HS-27A (cell line): ENCODE measurements at regions not wholly inside any gene's neighbourhood (a gene's known extent, or its start where the extent isn't known, plus 50 kb on each side); places are given as distances from the start of the nearest gene placed in this dataset.
"Not testable (repeated sequence)": the region's sequence is repeated elsewhere in the genome, so short reads cannot be mapped to it uniquely, and the experiment has no call there.

Experiments
- DNase-seq: peaks from one replicate; pipeline ENCODE4 v3.0.0-alpha.2; 2012; ENCODE audit warnings: low read depth, missing footprints

DNA sequence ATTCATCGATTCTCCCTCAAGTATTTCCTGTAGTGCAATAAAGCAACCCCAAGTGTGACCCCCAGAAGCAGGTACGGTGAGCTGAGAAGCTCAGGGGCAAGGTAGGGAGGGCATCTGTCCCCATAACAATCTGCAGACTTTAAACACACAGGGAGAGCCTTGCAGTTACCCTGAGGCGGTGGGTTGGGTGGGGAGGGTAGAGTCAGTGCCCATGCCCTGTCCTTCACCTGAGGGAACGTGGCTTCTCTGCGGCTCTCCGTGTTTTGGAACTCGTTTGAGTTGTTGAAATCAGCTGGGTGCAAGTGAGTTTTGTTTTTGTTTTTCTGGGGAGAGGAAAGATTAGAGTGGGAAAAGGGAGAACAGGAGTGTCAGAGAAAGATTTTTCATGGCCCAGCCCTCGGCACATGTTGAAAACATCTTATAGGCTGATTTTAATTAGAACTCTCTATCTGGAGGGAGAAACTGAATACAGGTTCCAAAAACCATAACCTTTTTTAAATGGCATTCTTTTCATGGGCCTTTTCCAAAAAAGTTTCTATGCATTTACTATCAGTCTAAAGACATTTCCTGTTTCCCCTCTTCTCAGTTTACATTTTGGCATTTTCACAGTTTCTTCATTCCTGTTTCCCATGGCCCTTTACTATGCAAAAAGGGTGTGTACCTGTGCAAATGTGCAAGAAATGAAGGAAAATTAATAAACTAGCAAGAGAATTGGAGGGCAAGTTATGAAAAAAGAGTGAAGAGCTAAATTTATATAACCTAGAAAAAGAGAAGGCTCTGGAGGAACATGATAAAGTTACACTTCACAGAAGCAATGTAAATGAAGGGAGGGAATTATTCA, 266.5 kb upstream of the VLDLR start:
- no peak for DNase-seq

DNA sequence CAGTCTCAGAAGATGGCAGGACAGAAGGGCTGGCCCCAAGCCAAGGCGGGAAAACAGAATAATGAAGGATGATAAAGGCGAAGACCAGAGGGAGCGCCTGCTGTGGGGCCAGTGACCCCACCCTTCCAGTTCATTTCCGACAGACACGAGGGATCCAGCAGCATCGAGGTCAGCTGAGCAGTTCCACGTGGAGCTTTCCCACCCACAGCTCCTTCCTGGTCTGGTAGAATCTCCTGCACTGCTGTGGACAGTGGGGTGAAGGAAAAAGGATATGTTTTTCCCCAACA, 265.9 kb upstream of the VLDLR start:
- no peak for DNase-seq

DNA sequence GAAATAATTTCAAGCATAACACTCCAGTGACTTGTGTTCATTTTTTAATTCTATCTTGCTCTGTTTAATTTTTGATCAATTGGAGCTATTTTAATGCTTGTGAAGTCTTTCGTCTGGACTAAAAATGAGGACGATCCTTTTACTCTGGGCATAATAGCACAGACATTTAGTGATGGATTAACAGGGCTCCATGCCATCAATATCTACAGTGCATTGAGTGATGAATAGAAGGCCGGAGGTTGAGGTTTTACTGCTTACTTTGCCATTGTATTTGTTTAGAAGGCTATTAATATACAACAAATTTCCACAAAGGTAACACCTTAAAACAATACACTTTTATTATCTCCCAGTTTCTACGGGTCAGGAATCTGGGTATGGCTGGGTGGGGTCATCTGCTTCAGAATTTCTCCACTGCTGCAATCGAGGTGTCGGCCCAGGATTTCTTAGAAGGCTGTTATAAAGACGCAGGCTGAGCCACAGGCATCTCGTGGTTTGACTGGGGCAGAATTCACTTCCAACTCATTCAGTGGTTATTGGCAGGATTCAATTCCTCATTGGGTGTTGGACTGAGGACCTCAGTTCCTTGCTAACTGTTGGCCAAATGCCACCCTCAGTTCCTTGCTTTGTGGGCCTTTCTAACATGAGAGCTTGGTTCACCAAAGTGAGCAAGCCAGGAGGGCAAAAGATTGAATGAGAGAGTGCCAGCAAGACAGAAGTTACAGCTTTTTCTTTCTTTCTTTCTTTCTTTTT, 265.4 kb upstream of the VLDLR start:
- DNase-seq: no peak

DNA sequence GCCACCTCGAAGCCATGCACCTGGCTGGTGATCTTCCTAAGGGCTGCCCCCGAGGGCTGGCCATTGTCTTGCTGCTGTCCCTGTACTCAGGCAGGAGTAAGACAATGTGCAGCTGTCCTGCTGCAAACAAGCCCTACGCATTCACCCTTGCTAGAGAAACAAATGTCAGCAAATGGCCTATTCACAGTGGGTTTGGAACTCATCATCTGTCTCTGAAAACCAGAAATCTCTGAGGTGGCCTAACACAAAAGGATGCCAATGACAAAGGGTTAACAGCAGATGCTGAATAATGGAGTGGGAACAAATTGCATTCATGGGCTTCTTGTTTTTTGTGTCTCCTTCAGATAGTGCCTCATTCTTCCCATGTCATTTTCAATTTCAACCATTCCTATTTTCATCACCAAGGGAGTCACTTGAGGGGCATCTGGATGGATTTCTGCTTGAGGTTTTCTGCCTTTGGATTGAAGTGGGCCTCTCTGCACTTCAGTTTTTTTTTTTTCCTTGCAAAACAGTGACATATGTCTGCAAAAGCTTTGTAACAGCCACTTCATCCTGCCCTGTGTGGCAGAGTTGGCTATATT, 261.6 kb upstream of the VLDLR start:
- DNase-seq: no peak

DNA sequence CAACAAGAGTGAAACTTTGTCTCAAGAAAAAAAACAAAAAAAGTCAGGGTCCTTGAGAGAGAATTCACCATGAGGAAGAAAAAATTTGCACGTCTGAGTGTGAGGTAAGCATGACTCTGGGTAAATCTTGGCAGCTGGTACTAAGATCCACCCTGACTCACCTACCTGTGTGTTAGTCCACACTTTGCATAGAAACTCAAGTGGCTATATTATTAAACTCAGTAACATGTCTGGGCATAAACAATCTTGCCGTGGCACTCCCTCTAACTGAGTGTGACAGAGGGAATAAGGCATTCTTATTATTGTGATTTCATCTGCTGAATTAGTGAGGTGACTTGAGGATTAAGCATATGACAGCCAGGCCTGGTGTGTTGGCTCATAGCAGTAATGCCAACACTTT, 259.4 kb upstream of the VLDLR start:
- DNase-seq: no peak

DNA sequence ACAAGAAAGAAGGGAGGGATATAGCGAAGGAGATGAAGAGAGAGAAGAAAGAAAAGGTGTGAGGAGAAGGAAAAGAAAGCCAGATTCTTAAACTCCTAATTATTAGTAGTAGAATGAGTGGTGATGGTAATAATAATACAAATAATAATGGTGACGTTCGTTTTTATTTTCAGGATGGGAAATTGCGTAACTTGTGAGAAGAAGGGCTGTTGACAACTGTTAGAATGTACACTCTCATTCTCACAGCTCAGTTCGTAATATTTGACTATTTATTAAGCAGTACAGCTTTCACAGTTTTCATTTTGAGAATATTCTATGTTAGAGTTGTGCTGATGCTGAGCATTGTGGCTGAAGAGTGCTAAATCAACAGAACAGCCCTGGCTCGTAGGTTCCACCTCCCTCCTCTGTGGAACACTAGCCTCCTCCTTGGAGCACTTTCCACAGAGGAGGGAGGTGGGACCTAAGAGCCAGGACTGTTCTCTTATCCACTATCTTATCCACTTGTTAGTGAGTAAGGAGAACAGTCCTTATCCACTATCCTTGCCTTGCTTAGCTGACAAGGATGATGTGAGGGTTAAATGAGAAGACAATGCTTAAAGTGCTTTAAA, 258.3 kb upstream of the VLDLR start:
- no peak for DNase-seq

DNA sequence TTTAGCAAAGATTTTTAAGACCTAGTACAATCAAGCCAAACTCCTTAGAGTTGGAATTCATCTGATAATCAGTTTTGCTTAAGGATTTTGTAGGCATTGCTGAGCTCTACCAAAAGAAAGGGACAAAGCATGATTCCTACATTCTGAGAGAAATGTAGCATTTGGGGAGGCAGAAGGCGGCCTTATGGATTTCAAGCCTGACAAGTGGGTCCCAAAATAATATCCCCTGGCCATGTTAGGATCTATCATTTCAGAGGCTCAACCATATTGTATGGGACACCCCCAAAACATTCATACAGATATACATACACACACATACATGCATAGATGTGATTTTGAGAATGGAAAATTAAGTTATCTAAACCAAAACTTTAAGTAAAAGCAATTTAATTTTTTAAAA, 257.8 kb upstream of the VLDLR start:
- DNase-seq: no peak

DNA sequence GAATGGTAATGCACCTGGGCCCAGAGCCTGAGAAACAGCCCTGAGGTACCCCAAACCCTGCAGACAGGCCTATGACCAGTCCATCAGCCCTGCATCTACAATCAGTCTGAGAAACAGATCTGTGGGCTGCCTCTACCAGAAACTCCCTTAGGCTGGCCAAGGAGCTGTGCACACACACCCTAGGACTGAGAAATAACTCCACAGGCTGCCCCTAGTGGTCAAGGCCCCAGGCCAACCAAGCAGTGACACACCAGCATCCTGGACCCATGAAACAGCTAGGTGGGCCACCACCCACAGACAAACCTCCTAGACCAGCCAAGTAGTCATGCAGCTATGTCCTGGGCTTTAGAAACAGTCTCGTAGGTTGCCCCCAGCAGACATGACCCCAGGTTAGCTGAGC, 253.6 kb upstream of the VLDLR start:
- no peak for DNase-seq

DNA sequence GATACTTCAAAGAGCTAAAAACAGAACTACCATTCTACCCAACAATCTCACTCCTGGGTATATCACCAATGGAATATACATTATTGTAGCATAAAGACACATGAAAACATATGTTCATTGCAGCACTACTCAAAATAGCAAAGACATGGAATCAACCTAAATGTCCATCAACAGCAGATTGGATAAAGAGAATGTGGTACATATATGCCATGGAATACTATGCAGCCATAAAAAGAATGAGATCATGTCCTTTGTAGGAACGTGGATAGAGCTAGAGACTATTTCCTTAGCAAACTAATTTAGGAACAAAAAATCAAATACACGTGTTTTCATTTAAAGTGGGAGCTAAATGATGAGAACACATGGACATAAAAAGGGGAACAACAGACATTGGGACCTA, 247.9 kb upstream of the VLDLR start:
- DNase-seq: no peak

DNA sequence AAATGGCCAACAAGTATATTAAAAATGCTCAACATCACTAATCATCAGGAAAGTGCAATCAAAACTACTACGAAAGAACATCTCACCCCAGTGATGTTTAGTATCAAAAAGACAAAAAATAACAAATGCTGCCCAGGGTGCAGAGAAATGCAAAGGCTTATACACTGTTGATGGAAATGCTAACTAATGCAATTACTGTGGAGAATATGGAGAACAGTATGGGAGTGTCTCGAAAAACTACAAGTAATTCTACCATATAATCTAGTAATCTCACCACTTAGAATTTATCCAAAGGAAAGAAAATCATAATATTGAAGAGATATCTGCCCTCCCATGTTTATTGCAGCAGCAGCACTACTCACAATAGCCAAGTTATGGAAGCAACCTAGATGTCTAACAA, 246.5 kb upstream of the VLDLR start:
- no peak for DNase-seq

DNA sequence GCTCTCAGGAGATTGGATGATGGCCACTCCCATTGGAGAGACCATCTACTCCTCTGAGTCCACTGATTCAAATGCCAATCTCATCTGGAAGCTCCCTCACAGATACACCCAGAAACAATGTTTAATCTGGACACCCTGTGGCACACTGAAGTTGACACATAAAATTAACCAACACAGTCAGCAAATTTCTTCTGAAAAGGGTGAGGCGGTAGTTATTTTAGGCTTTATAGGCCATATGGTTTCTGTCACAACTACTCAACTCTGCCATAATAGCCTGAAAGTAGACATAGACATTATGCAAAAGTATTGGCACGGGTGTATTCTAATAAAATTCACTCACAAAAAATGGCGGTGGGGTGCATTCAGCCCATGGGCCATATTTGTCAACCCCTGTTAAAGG, 244.5 kb upstream of the VLDLR start:
- no peak for DNase-seq

DNA sequence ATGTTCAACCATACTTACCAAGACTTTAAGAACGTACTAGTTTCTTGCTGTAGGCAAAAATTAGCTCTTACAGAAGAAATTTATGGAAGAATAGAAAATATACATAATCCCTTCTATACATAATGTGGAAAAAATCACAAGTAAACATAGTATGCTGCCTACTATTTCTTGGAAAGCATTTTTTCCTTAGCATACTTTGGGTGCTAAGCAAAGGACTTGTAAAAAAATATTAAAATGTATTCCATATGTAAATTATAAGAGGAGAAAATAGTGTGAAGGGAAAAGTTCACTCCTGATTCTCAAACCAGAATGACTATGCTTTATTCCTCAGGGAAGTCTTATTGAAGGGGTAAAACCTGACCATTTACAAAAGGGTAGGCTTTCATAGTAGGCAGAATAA, 243.8 kb upstream of the VLDLR start:
- no peak for DNase-seq

DNA sequence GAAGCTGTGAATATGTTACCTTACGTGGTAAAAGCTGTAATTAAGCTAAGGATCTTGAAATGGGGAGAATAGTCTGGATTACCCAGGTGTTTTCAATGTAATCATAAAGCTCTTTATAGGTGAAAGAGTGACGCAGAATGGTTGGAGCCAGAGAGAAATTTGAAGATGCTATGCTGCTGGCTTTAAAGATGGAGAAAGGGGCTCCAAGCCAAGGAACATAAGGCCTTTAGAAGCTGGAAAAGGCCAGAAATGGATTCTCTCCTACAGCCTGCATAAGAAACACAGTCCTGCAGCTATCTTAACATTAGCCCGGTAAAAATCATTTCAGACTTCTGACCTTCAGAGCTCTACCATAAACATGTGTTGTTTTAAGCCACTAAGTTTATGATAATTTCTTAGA, 243.3 kb upstream of the VLDLR start:
- DNase-seq: no peak

DNA sequence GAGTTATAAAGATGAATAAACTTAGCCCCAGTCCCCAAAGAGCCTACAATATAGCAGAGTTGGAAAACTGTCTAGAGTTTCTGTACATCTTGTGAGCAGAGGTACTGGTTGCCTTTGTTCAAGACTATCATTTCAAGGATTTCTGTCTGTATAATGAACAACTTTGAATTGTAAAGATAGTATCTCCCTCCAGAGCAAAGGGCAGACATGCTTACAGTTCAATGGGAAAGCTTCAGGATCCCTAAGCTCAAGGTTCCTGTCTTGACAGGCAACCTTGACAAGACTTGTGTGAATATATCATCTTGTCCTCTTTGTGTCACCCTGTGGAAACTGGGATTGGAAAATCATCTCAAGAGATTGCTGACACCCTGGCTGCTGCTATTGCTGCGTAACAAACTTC, 242.8 kb upstream of the VLDLR start:
- no peak for DNase-seq

DNA sequence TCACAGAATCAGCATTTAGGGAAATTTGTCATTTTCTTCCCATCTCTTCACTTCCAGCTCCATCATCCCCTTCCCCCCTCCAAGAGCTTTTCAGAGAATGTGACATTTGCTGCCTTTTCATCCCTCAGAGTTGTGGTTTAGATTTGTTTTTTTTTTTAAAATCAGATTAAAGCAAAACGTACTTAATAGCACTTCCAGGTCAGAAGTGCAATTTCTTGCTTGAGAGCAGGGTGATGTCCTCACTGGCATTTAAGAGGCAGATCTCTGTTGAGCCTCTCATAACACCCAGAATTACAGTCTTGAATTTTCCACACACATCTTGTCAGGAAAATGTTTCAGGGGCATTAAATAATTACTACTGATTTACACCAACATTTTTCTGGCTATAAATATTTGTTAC, 236.8 kb upstream of the VLDLR start:
- DNase-seq: no peak

DNA sequence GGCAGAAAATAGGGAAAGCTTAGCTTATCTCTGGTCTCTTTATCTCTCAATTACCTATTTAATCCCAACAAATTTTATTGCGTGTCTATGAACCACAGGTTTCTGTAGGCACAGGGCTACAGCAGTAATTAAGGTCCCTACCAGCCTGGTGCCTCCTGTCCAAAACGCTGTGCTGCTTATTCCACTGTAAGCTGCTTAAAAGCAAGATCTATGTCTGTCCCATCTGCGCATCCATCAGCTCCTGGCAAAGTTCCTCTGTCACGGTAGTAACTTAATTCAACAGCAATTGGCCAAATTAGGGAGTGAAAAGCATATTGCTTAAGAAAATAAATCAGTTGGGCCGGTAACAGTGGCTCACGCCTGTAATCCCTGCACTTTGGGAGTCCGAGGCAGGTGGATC, 235.8 kb upstream of the VLDLR start:
- DNase-seq: no peak

DNA sequence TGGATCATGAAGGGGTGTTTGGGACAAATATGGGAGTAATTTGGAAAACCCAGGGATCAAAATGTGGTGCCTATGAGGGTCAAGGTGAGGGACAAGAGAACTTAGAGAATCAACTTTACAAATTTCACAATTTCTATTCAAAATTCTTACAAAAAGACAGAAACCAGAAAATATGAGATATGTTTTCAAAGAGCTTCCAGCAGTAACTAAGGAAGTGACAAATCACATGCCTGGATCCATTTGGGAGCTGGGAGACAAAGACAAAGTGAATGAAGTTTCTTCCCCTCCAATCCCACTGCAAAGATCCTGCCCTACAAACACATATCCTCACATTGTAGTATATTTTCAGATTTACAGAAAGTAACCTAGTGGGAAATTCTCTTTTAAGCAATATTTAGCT, 235.0 kb upstream of the VLDLR start:
- no peak for DNase-seq

DNA sequence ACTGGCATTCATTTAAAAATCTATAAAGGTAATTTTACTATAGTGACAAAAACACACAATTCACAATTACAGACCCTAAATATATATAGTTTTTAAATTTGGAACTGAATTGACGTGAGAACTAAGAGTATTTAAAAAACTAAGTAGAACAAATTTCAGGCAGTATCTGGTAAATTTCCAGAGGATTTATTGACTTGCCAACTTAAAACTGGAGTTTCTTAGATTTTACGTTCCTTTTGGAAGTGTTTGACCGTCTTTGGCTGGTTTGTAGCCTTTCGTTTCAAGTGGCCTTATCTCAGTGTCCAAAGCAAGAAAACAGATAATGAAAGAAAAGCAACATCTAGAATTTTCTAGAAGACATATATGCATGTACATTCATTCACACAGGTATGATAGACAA, 234.4 kb upstream of the VLDLR start:
- DNase-seq: no peak

DNA sequence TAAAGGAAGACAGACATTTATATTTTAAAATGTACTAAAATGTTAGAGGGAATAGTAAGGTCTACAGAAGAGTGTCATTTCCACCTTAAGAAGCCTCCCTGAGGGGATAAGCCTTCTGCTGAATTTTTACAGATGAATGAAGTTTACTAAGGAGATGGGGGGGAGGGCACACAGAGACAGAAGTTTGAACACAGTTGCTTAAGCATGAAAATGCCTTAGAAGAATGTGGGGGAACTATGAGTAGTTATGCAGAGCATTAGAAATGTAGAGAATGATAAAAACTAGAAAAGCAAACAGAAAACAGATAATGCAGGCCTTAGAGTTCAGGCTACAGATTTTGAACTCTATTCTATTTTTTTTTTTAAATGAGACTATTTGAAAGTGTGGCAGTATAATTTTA, 232.2 kb upstream of the VLDLR start:
- DNase-seq: no peak

DNA sequence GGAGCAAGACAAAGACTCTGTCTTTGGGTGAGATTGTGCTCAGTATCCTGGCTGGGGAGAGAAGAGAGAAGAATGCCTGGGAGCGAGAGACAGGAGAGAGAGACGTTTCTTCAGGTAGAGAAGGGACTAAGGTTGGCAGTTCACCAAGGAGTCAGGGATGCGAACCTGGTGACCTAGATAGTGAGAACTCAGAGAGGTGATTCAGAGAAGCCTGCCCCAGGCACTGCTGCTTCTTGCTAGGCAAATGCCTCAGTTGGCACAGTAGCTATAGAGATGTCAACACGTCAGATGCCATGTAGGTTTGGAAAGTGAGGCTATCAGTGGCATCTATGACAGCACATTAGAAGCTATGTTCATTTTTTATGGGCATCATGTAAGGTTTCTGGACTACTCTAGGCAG, 231.6 kb upstream of the VLDLR start:
- no peak for DNase-seq

DNA sequence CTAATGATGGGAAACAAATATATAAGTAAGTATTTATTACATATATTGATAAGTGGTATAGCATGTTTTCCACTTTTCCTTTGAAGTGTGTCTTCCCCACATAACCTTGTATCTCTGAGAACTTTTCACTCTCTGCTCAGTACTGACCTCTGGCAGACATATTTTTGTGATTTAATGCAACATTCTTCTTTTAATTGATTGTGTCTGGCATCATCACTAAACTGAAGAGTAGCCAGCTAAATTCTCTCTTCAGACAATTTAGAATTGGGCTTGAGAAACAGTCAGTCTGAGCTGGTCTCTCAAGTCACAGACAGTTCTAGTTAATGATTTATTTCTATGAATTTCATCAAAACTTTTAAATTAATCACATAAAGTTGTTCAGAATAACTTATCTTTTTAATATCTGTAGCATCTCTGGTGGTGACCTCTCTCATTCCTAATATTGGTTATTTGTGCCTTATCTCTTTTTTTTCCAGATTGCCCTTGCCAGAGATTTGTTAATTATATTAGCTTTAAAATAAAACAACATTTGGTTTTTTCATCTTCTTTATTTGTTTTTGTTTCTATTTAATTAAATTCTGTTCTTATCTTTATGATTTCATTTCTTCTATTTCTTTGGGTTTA, 230.0 kb upstream of the VLDLR start:
- DNase-seq: not testable (repeated sequence)

DNA sequence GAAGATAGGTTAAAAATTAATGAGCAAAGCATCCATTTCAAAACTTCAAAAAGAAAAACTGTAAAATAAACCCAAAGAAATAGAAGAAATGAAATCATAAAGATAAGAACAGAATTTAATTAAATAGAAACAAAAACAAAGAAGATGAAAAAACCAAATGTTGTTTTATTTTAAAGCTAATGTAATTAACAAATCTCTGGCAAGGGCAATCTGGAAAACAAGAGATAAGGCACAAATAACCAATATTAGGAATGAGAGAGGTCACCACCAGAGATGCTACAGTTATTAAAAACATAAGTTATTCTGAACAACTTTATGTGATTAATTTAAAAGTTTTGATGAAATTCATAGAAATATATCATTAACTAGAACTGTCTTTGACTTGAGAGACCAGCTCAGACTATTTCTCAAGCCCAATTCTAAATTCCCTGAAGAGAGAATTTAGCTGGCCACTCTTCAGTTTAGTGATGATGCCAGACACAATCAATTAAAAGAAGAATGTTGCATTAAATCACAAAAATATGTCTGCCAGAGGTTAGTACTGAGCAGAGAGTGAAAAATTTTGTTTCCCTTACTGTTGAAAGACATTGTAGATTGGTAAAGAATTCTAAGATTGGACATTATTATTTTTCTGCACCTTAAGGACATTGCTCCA, 227.4 kb upstream of the VLDLR start:
- not testable (repeated sequence) for DNase-seq
